Progenitor cell of endocrine pancreas (in vitro differentiated cells): ENCODE measurements at regions not wholly inside any gene's neighbourhood (a gene's known extent, or its start where the extent isn't known, plus 50 kb on each side); places are given as distances from the start of the nearest gene placed in this dataset.
"Not testable (repeated sequence)": the region's sequence is repeated elsewhere in the genome, so short reads cannot be mapped to it uniquely, and the experiment has no call there.

Experiments
- DNase-seq: peaks from one replicate; pipeline ENCODE4 v3.0.0; 2021; ENCODE audit warnings: low spot score; ENCODE audit not compliant: unreplicated experiment
- H3K27ac Mint-ChIP-seq: 2 replicates; pipeline ENCODE4 v1.8.0; 2021; ENCODE audit warnings: mild to moderate bottlenecking, moderate library complexity, mixed read lengths
- H3K27me3 Mint-ChIP-seq: 2 replicates; pipeline ENCODE4 v1.8.0; 2021; ENCODE audit warnings: mixed read lengths
- H3K36me3 Mint-ChIP-seq: 2 replicates; pipeline ENCODE4 v1.8.0; 2022; ENCODE audit warnings: mixed read lengths; ENCODE audit not compliant: insufficient read depth
- H3K4me1 Mint-ChIP-seq: 2 replicates; pipeline ENCODE4 v1.8.0; 2021; ENCODE audit warnings: low read depth, mixed read lengths
- H3K4me3 Mint-ChIP-seq: 2 replicates; pipeline ENCODE4 v1.8.0; 2021; ENCODE audit warnings: low read depth, mild to moderate bottlenecking, moderate library complexity, mixed read lengths
- H3K9me3 Mint-ChIP-seq: 2 replicates; pipeline ENCODE4 v1.8.0; 2021; ENCODE audit warnings: low read depth, mixed read lengths
- CTCF ChIP-seq: fragments of 200-600 bp; sonication (generic); IDR thresholded peaks from one replicate; pipeline ENCODE4 v1.5.0; 2021; ENCODE audit warnings: antibody characterized with exemption, mild to moderate bottlenecking; ENCODE audit not compliant: unreplicated experiment

- H3K4me1 Mint-ChIP-seq = no peaks in the 10 kb centered on the region
- no peak overlapping the region for H3K27ac Mint-ChIP-seq
- H3K4me3 Mint-ChIP-seq = no peak overlapping the region
- DNase-seq = no peak
- peaks cover under 1% of the 10 kb centered on the region for H3K9me3 Mint-ChIP-seq
- TF ChIP-seq CTCF = peak; percentile 75
- H3K36me3 Mint-ChIP-seq = no peaks in the 10 kb centered on the region
- H3K27me3 Mint-ChIP-seq = peaks cover 5% of the 10 kb centered on the region
These were observed 201.0 kb upstream of the RXFP2 start for GRCh38 chr13:31538067-31539042.

GRCh38 chr13:31540281-31540680 lies 199.0 kb upstream of the RXFP2 start:
- H3K27ac Mint-ChIP-seq = no peak overlapping the region
- H3K36me3 Mint-ChIP-seq = no peaks in the 10 kb centered on the region
- DNase-seq = no peak
- peaks cover 5% of the 10 kb centered on the region for H3K27me3 Mint-ChIP-seq
- H3K4me3 Mint-ChIP-seq = no peak overlapping the region
- TF ChIP-seq CTCF = no peak
- no peaks in the 10 kb centered on the region for H3K4me1 Mint-ChIP-seq
- no peaks in the 10 kb centered on the region for H3K9me3 Mint-ChIP-seq

- no peak for TF ChIP-seq CTCF
- no peaks in the 10 kb centered on the region for H3K36me3 Mint-ChIP-seq
- no peaks in the 10 kb centered on the region for H3K9me3 Mint-ChIP-seq
- no peak overlapping the region for H3K4me3 Mint-ChIP-seq
- H3K4me1 Mint-ChIP-seq = no peaks in the 10 kb centered on the region
- no peak for DNase-seq
- no peak overlapping the region for H3K27ac Mint-ChIP-seq
- no peaks in the 10 kb centered on the region for H3K27me3 Mint-ChIP-seq
These were observed 196.1 kb upstream of the RXFP2 start for GRCh38 chr13:31543190-31543589.

GRCh38 chr13:31545616-31546015 lies 193.7 kb upstream of the RXFP2 start:
- Mint-ChIP-seq H3K27me3 (no peaks in the 10 kb centered on the region), H3K27ac (no peak overlapping the region), H3K4me3 (no peak overlapping the region), H3K36me3 (no peaks in the 10 kb centered on the region), H3K4me1 (peaks cover 2% of the 10 kb centered on the region), H3K9me3 (no peaks in the 10 kb centered on the region)
- DNase-seq = no peak
- TF ChIP-seq CTCF = no peak

- no peak overlapping the region for H3K4me3 Mint-ChIP-seq
- DNase-seq = no peak
- H3K27me3 Mint-ChIP-seq = no peaks in the 10 kb centered on the region
- no peak overlapping the region for H3K27ac Mint-ChIP-seq
- no peaks in the 10 kb centered on the region for H3K36me3 Mint-ChIP-seq
- no peaks in the 10 kb centered on the region for H3K9me3 Mint-ChIP-seq
- TF ChIP-seq CTCF = no peak
- H3K4me1 Mint-ChIP-seq = no peaks in the 10 kb centered on the region
These were observed 182.9 kb upstream of the RXFP2 start for GRCh38 chr13:31556376-31556775.

GRCh38 chr13:31584221-31584620 lies 155.1 kb upstream of the RXFP2 start:
- H3K36me3 Mint-ChIP-seq, H3K4me3 Mint-ChIP-seq, DNase-seq, H3K27ac Mint-ChIP-seq, H3K27me3 Mint-ChIP-seq: not testable (repeated sequence)
- Mint-ChIP-seq H3K4me1 (peaks cover 28% of the 10 kb centered on the region), H3K9me3 (peaks cover 20% of the 10 kb centered on the region)
